ENCODE measurements at regions not wholly inside any gene's neighbourhood (a gene's known extent, or its start where the extent isn't known, plus 50 kb on each side); places are given as distances from the start of the nearest gene placed in this dataset.

DNA sequence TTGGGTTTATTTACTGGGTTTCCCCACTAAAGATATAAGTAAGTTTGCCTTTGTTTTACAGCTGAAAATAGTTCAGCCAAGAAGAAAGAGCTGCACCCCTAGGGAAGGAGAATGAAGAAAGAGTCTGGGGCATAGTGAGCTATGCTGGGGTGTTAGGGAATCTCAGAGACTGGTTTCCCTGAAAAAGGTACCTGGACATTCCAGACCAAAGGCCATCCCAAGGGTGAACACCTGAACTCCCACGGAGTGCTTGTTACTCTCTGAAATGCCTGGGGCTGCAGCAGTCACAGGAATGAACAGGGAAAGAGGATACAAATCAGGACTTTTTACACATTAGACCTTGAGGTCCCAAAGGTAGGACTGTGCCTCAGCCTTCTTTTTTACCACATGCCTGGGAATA, 337.6 kb upstream of the SLC10A2 start:
- no peak for DNase-seq (ENCODE audit: low read depth)

DNA sequence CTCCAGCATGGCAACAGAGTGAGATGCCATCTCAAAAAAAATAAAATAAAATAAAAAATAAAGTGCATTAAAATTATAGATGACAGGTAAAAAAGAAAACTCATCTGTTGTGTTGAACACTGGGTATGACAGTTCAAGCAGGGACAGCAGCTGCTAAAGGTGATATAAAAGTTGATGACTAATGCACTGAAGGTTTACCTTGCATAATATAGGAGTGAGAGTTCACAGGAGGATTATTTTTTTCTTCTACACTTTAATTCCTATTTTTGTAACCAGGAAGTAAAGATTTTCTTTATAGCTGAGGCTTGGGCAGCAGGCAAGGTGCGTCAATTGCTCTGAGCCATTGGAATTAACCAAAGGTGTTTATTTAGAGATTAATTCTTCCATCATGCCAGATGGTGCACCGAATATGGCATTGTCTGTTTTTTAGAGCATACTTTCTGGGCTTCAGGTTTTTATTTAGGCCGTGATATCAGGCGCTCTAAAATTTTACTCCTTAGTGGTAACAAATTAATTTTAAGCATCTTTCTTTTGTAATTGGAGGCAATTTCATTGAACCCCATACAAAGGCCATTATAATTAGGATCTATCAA, 337.0 kb upstream of the SLC10A2 start:
- no peak for DNase-seq (ENCODE audit: low read depth)

DNA sequence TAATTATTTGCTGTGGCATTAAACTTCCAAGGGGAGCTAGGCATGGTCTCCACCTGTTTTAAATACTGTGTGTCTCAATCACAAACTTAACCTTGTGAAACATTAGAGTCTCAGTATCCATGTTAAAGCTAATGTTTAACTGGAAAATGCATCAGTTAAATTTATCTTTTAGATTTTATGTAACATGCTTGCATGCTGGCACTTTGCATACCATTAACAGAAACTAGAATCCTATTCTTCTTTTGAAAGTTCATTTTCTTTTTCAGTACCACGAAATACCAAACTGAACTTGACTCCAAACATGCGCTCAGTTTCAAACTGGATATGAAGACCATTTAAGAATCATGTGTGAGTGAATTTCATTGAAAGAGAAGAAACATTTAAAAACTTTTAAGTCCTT, 328.9 kb upstream of the SLC10A2 start:
- no peak for DNase-seq (ENCODE audit: low read depth)

DNA sequence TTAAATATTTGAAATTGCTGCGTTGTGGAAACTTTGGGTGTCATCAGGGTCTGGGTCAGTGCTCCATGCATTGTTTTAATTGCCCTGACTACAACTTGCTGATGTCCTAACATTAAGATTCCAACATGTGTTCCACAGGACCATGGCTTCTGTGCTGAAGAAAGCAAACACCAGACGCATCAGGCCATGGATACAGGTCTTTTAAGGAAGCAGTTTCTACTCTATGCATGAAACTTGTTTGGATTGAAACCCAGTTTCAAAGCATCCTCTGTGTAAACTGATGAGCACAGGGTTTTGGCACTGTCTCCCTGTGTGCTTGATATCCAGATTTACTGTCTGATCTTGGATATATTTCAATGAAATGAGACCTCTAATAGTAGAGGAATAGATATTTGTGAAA, 328.4 kb upstream of the SLC10A2 start:
- no peak for DNase-seq (ENCODE audit: low read depth)

DNA sequence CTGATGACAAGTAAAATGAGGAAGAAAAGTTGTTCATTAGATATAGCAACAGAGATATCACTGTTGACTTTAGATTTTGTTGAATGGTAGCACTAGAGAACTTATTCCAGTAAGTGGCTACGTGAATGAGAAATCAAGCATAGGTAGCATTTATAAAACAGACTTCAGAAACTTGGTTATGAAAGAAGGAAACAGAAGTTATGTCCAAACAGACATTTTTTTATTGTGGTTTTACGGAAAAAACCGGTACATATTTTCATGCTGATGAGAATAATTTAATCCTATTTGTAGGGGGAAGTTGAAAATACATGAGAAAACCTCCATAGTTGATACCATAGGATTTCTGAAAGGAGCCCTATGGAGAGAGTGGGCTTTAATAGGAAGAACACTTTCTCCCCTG, 325.7 kb upstream of the SLC10A2 start:
- no peak for DNase-seq (ENCODE audit: low read depth)

DNA sequence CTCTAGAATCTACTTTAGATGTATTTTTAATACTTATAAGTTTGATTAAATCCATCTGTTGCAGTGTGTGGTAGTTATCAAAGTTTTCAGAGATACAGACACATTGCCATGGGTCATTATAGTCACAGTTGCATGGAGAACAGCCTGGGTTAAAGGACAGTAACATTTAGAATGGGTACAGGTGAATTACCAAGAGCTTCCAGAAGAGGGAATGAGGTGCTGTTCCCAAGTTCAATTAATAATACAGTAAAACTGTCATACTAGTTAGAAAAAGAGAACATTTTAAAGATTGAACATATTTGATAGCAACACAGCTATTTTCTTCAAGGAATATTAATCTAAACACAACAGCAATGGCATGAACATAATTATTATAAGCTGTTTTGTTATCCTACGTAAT, 322.6 kb upstream of the SLC10A2 start:
- DNase-seq (ENCODE audit: low read depth) = no peak

DNA sequence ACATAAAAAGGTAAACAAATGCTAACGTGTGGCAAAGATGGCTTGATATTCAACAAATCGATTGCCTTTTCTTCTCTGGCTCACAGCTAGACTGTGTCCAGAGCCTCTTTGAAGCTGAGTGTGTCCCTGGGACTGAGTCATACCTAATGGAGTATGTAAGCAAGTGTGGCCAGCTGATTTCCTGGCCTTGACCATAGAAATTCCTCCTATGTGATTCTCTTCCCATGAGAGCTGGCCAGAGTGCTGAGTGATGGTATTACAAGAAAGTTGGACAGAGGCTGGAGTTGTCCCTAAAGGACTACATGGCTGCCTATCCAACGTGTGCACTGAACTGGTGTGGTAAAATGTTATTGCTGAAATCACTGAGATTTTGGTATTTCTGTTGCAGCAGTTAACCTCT, 320.1 kb upstream of the SLC10A2 start:
- no peak for DNase-seq (ENCODE audit: low read depth)

DNA sequence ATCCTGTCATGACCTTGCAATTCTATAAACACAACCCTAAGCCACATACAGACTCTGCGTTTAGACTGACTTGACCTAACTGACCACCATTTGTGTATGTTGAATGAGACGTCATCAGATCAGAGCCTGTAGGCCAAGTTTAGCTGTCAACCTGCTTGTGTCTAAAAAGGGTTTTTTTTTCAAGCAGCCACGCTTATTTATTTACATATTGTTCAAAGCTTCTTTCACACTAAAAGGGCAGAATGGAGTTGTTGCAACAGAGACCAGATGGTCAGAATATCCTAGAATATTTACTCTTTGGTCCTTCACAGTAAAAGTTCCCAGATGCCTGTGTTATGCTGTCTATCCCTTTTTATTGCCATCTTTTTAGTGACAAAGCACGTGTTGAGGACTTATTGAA, 307.7 kb upstream of the SLC10A2 start:
- DNase-seq (ENCODE audit: low read depth) = no peak

DNA sequence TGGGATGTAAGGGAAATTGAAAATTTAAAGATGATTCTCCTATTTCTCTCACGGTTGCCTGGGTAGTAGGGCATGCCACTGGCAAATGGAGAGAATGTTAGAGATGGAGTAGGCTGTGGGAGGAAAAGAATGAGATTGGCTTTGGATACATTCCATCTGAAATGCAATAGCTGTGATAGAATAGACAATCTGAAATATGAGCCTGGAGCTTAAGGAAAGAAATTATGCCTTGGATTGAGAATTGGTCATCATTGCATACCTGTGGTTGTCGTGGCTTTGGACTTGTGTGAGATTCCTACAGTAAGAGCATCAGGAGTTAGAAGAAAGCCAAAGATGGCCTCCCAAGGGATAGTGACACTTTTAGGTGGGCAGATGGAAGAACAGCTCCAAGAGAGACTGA, 305.1 kb upstream of the SLC10A2 start:
- no peak for DNase-seq (ENCODE audit: low read depth)

DNA sequence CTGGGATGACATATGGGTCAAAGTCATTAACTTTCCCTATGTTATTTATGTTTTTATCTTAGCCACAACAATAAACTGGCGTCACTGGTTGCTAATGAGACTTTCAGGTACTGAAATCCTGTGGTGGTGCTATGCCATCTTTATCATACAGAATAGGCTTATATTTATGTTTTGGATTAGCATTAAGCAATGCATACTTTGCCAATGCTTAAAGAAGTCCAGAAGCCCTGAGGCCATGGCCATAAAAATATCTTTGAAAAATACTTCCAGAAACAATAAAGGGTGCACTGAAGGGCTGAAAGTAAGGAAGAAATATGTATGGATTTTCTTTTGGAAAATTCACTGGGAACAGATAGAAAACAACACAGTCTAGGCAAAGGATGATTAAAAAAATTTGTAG, 304.6 kb upstream of the SLC10A2 start:
- DNase-seq (ENCODE audit: low read depth) = no peak

DNA sequence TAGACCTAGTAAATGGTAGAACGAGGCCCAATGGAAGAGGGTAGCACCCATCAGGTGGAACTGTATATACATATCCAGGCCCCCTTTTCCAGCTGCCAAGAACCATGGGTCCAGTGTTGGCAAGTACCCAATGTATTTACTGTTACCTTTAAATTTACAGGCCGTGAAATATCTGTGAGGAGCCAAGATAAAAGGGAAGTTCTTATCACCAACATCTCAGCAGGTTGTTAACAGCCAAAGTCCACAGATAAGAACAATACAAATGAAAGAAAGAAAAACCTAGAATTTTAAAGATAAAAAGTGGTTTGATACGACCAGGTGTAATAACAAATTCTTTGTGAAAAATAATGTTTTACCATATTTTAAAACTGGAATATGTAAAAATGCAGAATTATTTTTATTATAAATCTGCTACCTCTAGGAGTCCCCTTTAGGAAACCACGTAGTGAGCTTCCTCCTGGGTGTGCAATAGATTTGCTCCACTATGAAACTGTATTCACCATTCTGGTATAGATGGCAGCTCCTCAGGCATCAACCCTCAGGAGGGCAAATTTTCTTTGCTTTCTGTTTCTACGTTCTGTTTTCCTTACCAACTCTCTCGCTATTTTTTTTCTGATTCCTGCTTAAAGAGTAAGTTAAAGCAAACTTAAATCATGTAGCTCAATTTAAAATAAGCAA, 292.2 kb upstream of the SLC10A2 start:
- DNase-seq (ENCODE audit: low read depth) = no peak

DNA sequence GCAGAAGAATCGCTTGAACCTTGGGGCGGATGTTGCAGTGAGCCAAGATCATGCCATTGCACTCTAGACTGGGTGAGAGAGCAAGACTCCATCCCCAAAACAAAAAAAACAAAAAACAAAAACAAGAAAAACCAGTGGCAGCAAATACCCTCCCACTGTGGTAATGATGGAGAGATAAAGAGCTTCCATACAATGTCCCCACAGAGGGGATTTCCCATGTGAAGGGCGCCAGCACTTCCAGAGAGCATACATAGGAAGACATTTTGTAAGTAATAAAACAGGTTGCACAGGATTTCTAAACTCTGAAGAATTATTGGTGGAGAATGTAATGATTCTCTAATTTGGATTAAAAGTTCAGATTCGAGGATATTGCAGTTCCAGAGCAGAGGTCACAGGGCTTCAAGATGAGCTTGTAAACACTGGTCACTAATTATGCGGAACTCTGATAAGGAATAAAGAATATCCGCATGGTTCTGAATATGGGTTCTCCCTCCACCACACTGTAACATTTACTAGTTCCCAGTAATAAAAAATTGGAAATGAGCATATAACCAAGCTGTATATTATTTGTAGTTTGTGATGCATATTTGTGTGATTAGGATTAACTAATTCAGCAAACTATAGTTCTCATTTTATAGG, 290.1 kb upstream of the SLC10A2 start:
- no peak for DNase-seq (ENCODE audit: low read depth)

DNA sequence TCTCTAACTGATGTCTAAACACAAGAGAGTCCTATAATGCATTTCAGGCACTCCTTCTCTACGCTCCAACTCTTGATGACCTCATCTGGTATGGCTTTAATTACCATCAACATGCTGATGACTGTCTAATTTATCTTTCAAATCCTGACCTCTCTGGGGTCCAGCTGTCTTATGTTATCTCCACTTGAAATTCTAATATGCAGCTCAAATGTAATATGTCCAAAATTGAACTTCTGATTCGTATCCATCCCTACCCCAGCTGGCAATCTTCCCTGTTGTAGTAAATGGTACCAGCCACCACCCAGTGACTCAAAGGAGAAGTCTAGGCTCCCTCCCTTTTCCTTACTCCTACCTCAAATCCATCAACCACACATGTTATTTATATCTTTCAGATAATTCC, 288.0 kb upstream of the SLC10A2 start:
- DNase-seq (ENCODE audit: low read depth) = no peak

DNA sequence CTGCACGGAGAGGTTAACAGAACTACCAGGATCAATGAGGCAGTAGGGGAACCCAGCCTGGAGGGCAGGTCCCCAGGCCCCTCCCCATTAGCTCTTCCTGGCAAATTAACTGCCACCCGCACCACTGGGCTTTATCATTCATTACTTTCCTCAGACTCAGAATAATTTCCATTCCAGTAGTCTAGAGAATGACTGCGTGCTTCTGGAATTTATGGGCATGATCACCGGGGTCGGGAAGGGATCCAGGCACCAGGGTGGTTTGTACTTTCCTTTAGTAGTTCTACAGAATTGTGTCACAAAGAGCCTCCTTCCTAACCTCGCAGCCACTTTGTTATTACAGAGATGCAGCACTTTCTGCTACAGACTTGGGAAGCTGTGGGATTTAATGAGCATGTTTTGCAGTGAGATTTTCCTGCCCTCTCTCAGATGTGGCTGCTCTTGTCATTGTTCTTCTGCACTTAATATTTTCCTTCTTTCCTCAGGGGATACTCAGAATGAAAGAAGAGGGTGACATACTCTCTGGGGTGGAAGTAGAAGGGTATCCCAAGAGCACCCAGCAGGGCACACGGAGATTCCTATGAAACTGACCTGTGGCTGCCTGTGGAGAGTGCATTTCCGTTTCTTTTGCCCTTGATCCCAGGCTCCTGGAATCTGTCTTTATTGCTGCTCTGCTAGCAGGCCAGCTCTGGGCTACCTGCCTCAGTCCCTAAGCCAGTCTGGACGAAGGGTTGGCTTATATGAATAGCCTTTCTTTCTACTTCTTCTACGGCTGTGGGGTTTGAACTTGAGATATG, 285.0 kb upstream of the SLC10A2 start:
- DNase-seq (ENCODE audit: low read depth) = no peak

DNA sequence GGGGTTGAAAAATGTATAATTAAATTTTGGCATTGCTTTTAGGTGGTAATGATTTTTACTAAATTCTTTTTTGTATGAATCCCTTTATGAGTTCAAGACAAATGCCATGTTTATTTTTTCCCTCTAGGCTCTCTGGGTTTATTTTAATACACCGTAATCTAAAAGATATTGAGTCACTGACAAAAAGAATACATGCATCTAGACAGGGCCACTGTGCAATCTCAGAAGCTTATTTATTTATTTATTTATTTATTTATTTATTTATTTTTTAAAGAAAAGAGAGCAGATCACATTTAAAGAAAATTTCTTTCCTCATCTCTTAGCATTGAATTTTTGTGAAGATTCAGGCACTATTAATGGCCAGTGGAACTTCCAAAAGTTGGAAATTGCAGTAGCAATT, 283.9 kb upstream of the SLC10A2 start:
- DNase-seq (ENCODE audit: low read depth) = no peak

DNA sequence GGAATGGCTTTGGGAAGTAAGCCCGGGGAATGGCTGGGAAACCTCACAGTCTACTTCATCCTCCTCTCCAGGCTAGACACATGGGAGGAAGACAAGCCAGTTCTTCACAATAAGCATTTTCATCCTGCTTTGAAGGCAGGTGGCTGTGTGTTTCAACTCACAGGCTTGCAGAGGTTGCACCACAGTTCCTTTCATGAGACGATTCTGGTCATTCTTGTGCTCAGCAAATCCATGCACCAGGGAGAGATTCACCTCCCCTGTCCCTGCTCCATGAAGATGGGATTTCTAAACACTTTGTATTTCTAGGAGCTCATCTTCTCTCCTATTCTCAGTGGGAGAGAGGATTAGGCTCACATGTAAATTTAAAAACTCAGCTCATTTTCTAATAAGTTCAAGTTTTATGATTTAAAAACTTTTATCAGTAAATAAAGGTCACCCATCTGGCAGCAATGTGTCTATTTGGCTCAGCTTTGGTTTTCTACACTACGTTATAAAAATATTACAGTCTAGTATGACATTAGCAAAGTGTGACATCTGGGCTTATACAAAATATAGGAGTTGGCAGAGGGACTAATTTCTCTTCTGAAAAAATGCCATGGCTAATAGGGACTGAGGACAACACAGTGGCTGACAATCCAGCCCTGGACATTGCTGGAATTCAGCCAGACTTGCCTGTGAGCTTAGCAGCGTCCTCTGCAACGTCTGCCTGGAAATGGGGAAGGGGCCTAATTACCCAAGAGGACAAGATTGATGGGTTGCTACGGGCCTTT, 283.2 kb upstream of the SLC10A2 start:
- no peak for DNase-seq (ENCODE audit: low read depth)

DNA sequence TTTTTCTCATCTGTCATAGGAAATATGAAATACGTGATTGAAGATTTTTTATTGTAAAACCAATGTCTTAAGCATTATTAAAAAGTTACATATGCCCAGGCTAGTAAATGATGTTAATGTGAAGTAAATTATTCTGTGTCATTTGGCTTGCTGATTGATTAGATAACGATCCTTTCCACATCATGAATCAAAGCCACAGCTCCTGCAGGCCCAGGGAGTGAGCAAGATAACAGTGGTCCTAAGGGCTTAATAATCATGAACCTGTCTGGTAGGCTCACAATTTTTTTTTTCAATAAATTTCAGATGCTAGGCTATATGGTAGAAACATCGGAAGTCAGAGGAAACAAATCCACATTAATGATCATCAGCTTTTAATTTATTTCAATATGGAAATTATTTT, 269.0 kb upstream of the SLC10A2 start:
- no peak for DNase-seq (ENCODE audit: low read depth)

DNA sequence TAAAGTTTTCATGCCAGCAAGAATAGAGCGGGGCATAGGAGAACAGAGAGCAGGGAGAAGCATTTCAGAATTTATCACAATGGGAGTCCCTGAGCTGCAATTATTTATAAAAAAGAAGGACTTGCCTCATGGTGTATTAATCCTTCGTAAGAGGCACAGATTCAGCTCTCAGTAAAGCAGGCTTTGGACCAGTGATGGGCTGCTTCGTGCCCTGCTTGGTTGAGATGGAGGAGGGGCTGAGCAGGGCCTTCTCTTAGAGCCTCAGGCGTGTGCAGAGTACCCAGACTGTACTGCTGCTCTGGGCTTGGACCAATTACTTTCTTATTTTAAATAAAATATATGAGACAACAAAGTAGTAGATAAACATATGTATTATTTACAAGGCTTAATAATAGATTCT, 265.7 kb upstream of the SLC10A2 start:
- DNase-seq (ENCODE audit: low read depth) = no peak

DNA sequence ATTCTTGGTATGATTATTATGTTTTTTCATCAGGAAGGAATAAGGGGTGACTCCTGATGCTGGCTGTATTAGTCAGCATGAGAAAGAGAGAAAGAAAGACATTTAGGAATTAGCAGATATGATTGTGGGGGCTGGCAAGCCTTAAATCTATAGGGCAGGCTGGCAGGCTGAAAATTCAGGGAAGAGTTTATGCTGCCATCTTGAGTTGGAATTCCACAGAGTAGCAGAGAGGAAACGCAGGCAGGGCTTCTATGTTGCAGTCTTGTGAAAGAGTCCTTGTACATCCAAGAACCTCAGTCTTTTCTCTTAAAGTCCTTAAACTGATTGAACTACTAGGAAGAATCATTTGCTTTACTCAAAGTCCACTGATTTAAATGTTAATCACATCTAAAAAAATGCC, 262.7 kb upstream of the SLC10A2 start:
- DNase-seq (ENCODE audit: low read depth) = no peak

DNA sequence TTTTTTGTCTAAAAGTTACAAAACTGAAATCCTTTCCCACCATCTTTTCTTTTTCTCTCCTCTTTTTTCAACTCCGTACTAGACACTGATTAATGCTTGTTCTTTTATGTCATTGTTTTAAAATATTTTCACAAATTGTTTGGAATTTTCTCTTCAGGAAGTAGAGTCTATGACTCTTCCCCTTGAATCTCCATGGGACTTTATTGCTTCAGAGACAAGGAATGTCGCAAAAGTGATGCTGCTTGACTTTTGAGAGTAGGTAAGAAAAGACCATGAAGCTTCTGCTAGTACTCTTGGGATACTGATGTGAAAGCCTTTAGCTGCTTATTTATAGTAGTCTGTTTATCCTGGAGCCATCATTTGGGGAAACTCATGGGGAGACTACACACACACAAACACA, 260.1 kb upstream of the SLC10A2 start:
- no peak for DNase-seq (ENCODE audit: low read depth)

DNA sequence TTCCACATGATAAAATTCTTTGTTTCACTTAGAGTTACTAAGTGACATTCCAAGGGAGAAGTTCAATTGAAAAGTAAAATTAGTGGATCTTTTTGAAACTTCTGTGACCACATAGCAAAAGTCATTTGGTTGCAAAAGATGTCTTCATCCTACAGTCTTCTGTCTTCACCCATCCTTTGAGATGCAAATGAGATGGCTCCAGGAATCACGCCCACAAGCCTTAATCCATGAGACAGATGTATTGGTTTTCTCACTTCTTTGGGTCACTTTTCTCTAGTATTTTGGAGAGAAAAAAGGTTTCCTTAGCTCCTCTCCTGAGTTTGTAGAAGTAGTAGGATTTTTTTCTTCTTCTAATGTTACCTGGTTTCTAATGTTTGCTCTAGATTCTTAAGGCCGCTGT, 259.5 kb upstream of the SLC10A2 start:
- DNase-seq (ENCODE audit: low read depth) = no peak

DNA sequence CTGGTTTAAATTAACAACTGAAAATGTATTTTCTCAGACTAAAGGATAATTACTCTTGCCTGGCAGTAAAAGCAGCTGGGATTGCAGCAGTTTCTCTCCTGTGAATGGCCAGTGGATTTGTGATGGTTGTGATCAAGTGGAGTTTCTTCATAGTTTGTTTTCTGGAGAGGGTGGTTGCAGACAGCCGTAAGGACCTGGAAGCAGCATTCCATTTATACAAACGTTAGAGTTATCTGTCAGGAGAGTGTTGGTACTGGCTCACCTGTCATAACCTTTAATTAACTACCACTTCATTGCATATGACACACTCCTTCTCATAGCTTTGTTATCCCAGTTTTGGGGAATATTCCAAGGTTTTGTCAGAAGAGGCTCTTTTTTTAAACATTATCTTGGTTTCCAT, 258.4 kb upstream of the SLC10A2 start:
- no peak for DNase-seq (ENCODE audit: low read depth)

Data from stimulated activated CD8-positive, alpha-beta memory T cell treated with anti-CD3 and anti-CD28 coated beads, Interleukin-4, amount 100 ng/mL, for 24 hours (primary cell).